Ishikawa (cell line): ENCODE measurements at regions not wholly inside any gene's neighbourhood (a gene's known extent, or its start where the extent isn't known, plus 50 kb on each side); places are given as distances from the start of the nearest gene placed in this dataset.

Source experiments
- CEBPB ChIP-seq: IDR thresholded peaks from 2 replicates; pipeline ENCODE4 v1.6.1; 2012
- CREB1 ChIP-seq: IDR thresholded peaks from 2 replicates; pipeline ENCODE4 v1.6.1; 2012; ENCODE audit warnings: low read depth
- EGR1 ChIP-seq: IDR thresholded peaks from 2 replicates; pipeline ENCODE4 v1.6.1; 2012
- EP300 ChIP-seq: IDR thresholded peaks from 2 replicates; pipeline ENCODE4 v1.6.1; 2012; ENCODE audit warnings: borderline replicate concordance
- FOXM1 ChIP-seq: IDR thresholded peaks from 2 replicates; pipeline ENCODE4 v1.6.1; 2012; ENCODE audit warnings: low read depth, borderline replicate concordance
- NFIC ChIP-seq: IDR thresholded peaks from 2 replicates; pipeline ENCODE4 v1.6.1; 2012
- RAD21 ChIP-seq: IDR thresholded peaks from 2 replicates; pipeline ENCODE4 v1.6.1; 2012; ENCODE audit warnings: low read depth
- TAF1 ChIP-seq: IDR thresholded peaks from 2 replicates; pipeline ENCODE4 v1.6.1; 2012; ENCODE audit warnings: low read depth, mild to moderate bottlenecking
- TCF12 ChIP-seq: IDR thresholded peaks from 2 replicates; pipeline ENCODE4 v1.6.1; 2012; ENCODE audit warnings: low read depth
- TEAD4 ChIP-seq: IDR thresholded peaks from 2 replicates; pipeline ENCODE4 v1.6.1; 2012
- YY1 ChIP-seq: IDR thresholded peaks from 2 replicates; pipeline ENCODE4 v1.6.1; 2012; ENCODE audit warnings: low read depth
- ZBTB7A ChIP-seq: IDR thresholded peaks from 2 replicates; pipeline ENCODE4 v1.6.1; 2012; ENCODE audit warnings: low read depth
- TF ChIP-seq, protein P1 (sequence below): IDR thresholded peaks from 2 replicates; pipeline ENCODE4 v1.6.1; 2012
- TF ChIP-seq, protein P2 (sequence below): IDR thresholded peaks from 2 replicates; pipeline ENCODE4 v1.6.1; 2012; ENCODE audit warnings: low read depth, mild to moderate bottlenecking
- TF ChIP-seq, protein P3 (sequence below): IDR thresholded peaks from 2 replicates; pipeline ENCODE4 v1.6.1; 2012

DNA sequence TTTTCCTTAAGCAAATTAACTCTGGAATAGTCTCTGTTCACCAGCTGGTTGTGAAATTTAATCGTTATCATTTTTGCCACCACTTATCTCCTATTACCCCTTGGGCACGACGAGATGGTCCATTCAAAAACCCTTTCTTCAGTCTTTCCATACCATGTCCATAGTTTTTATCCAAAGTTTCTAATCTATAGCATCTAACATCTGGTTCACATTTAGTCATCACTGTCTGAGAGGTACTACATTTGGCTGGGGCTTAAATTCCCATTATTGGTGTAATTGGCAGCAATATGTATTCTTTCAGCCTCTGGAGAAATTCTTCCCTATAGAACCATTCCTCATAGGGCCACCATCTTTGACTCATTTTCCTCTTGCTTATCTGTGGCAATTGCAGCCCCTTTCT is 163.5 kb downstream of the CCER1 start:
- TF ChIP-seq RAD21 (no peak), EGR1 (no peak), TEAD4 (no peak), EP300 (no peak), ZBTB7A (no peak), YY1 (no peak), CEBPB (no peak)
- TF ChIP-seq, protein P1, sequence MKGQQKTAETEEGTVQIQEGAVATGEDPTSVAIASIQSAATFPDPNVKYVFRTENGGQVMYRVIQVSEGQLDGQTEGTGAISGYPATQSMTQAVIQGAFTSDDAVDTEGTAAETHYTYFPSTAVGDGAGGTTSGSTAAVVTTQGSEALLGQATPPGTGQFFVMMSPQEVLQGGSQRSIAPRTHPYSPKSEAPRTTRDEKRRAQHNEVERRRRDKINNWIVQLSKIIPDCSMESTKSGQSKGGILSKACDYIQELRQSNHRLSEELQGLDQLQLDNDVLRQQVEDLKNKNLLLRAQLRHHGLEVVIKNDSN, result no peak
- TF ChIP-seq, protein P2, sequence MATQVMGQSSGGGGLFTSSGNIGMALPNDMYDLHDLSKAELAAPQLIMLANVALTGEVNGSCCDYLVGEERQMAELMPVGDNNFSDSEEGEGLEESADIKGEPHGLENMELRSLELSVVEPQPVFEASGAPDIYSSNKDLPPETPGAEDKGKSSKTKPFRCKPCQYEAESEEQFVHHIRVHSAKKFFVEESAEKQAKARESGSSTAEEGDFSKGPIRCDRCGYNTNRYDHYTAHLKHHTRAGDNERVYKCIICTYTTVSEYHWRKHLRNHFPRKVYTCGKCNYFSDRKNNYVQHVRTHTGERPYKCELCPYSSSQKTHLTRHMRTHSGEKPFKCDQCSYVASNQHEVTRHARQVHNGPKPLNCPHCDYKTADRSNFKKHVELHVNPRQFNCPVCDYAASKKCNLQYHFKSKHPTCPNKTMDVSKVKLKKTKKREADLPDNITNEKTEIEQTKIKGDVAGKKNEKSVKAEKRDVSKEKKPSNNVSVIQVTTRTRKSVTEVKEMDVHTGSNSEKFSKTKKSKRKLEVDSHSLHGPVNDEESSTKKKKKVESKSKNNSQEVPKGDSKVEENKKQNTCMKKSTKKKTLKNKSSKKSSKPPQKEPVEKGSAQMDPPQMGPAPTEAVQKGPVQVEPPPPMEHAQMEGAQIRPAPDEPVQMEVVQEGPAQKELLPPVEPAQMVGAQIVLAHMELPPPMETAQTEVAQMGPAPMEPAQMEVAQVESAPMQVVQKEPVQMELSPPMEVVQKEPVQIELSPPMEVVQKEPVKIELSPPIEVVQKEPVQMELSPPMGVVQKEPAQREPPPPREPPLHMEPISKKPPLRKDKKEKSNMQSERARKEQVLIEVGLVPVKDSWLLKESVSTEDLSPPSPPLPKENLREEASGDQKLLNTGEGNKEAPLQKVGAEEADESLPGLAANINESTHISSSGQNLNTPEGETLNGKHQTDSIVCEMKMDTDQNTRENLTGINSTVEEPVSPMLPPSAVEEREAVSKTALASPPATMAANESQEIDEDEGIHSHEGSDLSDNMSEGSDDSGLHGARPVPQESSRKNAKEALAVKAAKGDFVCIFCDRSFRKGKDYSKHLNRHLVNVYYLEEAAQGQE, result no peak
- TF ChIP-seq, protein P3, sequence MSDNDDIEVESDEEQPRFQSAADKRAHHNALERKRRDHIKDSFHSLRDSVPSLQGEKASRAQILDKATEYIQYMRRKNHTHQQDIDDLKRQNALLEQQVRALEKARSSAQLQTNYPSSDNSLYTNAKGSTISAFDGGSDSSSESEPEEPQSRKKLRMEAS, result no peak

DNA sequence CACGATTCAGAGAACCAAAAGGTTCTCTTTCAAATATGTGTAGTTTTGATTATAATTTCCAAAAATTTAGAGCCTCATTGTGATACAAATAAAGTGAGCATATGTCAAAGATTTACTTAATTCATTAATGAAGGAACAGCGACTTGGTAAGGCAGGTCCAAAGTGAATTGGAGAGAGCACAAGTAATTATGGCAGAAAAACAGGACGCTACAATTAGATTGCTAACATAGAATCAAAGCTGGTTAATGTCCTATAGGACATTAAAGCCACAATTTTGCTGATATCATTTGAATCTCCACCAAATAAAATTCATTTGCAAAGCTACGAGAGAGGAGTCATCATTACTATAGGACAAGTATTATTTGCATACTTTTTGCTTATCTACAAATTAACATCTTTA is 164.2 kb downstream of the CCER1 start:
- TF ChIP-seq NFIC, result no peak
- TF ChIP-seq FOXM1, result no peak
- TF ChIP-seq, protein P2, result no peak
- TF ChIP-seq, protein P1, result no peak
- no peak for TF ChIP-seq TAF1
- TF ChIP-seq TCF12, result no peak
- no peak for TF ChIP-seq CREB1
- no peak for TF ChIP-seq EGR1
- TF ChIP-seq ZBTB7A, result no peak
- no peak for TF ChIP-seq EP300
- TF ChIP-seq RAD21, result no peak
- no peak for TF ChIP-seq TEAD4
- TF ChIP-seq, protein P3, result no peak
- TF ChIP-seq CEBPB, result no peak
- TF ChIP-seq YY1, result no peak

DNA sequence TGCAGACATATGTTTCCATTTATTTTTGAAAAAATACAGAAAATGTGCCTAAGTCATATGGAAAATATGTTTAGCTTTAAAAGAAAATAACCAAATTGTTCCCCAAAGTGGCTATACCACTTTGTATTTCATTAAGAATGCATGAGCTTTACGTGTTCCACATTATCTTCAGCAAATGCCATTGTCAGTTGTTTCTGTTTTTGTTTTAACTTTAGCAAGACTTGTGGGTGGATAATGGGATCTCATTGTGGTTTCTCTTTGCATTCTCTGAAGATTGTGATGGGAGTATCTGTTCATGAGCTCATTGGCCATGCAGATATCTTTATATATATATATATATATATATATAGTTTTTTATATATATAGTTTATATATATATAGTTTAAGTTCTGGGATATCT is 181.5 kb downstream of the CCER1 start:
- TF ChIP-seq ZBTB7A (no peak), FOXM1 (no peak), EP300 (no peak), YY1 (no peak), CREB1 (no peak), NFIC (no peak), TCF12 (no peak), TEAD4 (no peak), RAD21 (no peak), TAF1 (no peak), EGR1 (no peak), CEBPB (no peak)
- TF ChIP-seq, protein P2, result no peak
- TF ChIP-seq, protein P1, result no peak
- TF ChIP-seq, protein P3, result no peak

DNA sequence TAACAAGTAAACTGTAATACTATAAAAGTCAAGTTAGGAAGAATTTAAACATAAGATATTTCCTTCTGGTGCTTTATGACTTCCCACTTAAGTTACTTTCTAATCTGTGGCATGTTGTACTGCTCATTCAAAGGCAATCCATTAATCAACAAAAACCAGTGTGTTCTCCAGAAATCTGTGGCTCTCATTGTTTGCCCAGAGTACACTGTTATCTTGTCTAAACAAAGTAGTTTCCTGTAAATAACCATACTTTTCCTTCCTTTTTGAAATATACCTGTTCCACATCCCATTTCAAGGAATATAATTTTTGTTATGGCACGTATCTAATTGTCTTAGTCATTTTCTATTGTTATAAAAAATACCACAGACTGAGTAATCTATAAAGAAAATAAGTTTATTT is 184.1 kb downstream of the CCER1 start:
- TF ChIP-seq TCF12, result no peak
- TF ChIP-seq EP300, result no peak
- TF ChIP-seq ZBTB7A, result no peak
